OCI-LY7 (cell line): ENCODE measurements at regions not wholly inside any gene's neighbourhood (a gene's known extent, or its start where the extent isn't known, plus 50 kb on each side); places are given as distances from the start of the nearest gene placed in this dataset.

Experiments
- BruUV-seq: library from RNA; stranded (reverse); fragments of 400-500 nt; replicated peaks from 2 replicates; lab custom pipeline; 2021; lab: Mats Ljungman, UMichigan
- CTCF ChIA-PET: fragments of 300-600 bp; sonication (Branson Sonifier 250); formaldehyde crosslinking; loops from one replicate; lab custom pipeline; 2022; ENCODE audit warnings: antibody characterized with exemption; ENCODE audit not compliant: unreplicated experiment; lab: Charles Lee
- POLR2A ChIA-PET: fragments of 300-600 bp; sonication (Branson Sonifier 250); formaldehyde crosslinking; loops from one replicate; lab custom pipeline; 2022; ENCODE audit warnings: antibody characterized with exemption; lab: Charles Lee
- DNase-seq: peaks from one replicate; pipeline ENCODE4 v3.0.0-alpha.2; 2015; ENCODE audit warnings: low spot score
- H2AFZ ChIP-seq: fragments of 200-600 bp; sonication (generic), shearing (Covaris generic); 2 replicates; pipeline ENCODE4 v1.6.1; 2014; ENCODE audit warnings: mild to moderate bottlenecking, antibody characterized with exemption, low read length, moderate library complexity
- H3K27ac ChIP-seq: fragments of 200-600 bp; sonication (generic); 2 replicates; pipeline ENCODE4 v1.5.1; 2014; ENCODE audit warnings: mixed run types, low read depth, mild to moderate bottlenecking, moderate library complexity, low read length, inconsistent platforms; ENCODE audit not compliant: poor library complexity, severe bottlenecking
- H3K36me3 ChIP-seq: fragments of 200-600 bp; sonication (generic); 2 replicates; pipeline ENCODE4 v1.6.1; 2014; ENCODE audit warnings: mild to moderate bottlenecking, antibody characterized with exemption, low read length, moderate library complexity, mixed read lengths; ENCODE audit not compliant: insufficient read depth
- H3K4me1 ChIP-seq: fragments of 200-600 bp; sonication (generic); 2 replicates; pipeline ENCODE4 v1.5.1; 2014; ENCODE audit warnings: mild to moderate bottlenecking, low read length; ENCODE audit not compliant: insufficient read depth, poor library complexity, severe bottlenecking
- H3K4me2 ChIP-seq: fragments of 200-600 bp; sonication (generic); 2 replicates; pipeline ENCODE4 v1.6.1; 2014; ENCODE audit warnings: mild to moderate bottlenecking, low read length
- H3K4me3 ChIP-seq: fragments of 200-600 bp; sonication (generic); 2 replicates; pipeline ENCODE4 v1.5.1; 2014; ENCODE audit warnings: mild to moderate bottlenecking, low read depth, low read length; ENCODE audit not compliant: poor library complexity, severe bottlenecking
- H3K79me2 ChIP-seq: fragments of 200-600 bp; sonication (generic); 2 replicates; pipeline ENCODE4 v1.6.1; 2016; ENCODE audit warnings: low read depth, mild to moderate bottlenecking, low read length, moderate library complexity, mixed read lengths; ENCODE audit not compliant: insufficient read depth
- H3K9me2 ChIP-seq: fragments of 200-600 bp; sonication (generic); 2 replicates; pipeline ENCODE4 v1.6.1; 2016; ENCODE audit warnings: mild to moderate bottlenecking, low read length, mixed read lengths; ENCODE audit not compliant: insufficient read depth
- H3K9me3 ChIP-seq: fragments of 200-600 bp; sonication (generic); 2 replicates; pipeline ENCODE4 v1.6.1; 2014; ENCODE audit warnings: mild to moderate bottlenecking, mixed run types, low read length, mixed read lengths
- H4K20me1 ChIP-seq: fragments of 200-600 bp; sonication (generic); 2 replicates; pipeline ENCODE4 v1.6.1; 2014; ENCODE audit warnings: mild to moderate bottlenecking, antibody characterized with exemption, low read length, moderate library complexity, mixed read lengths; ENCODE audit not compliant: insufficient read depth
- CTCF ChIP-seq: fragments of 200-600 bp; sonication (generic); conservative IDR thresholded peaks from 2 replicates; pipeline ENCODE4 v1.5.1; 2014; ENCODE audit warnings: mild to moderate bottlenecking, antibody characterized with exemption, low read length, moderate library complexity, mixed read lengths
- EZH2phosphoT487 ChIP-seq: fragments of 200-600 bp; sonication (generic); IDR thresholded peaks from 2 replicates; pipeline ENCODE4 v1.6.1; 2018; ENCODE audit warnings: low read depth, borderline replicate concordance, mild to moderate bottlenecking, mixed run types, antibody characterized with exemption, low read length, moderate library complexity, mixed read lengths
- intact Hi-C: fragments of 100-400 bp; cut with micrococcal nuclease; formaldehyde crosslinking; loops from one replicate; pipeline ENCODE4 v1.10.0; 2022; ENCODE audit not compliant: unreplicated experiment

- no TSS peak for BruUV-seq
- H4K20me1 ChIP-seq = no peaks in the 10 kb centered on the region
- no peak for TF ChIP-seq CTCF
- TF ChIP-seq EZH2phosphoT487 = no peak
- no peak for DNase-seq
- H3K4me3 ChIP-seq = no peak overlapping the region
- H3K4me2 ChIP-seq = no peak overlapping the region
- H3K9me3 ChIP-seq = no peaks in the 10 kb centered on the region
- POLR2A ChIA-PET = no interaction called here
- no peaks in the 10 kb centered on the region for H3K4me1 ChIP-seq
- no peaks in the 10 kb centered on the region for H3K9me2 ChIP-seq
- CTCF ChIA-PET = no interaction called here
- intact Hi-C loops = no loop called here
- H3K79me2 ChIP-seq = no peaks in the 10 kb centered on the region
- no peak overlapping the region for H3K27ac ChIP-seq
- H2AFZ ChIP-seq = no peak overlapping the region
- no peaks in the 10 kb centered on the region for H3K36me3 ChIP-seq
Observed at GRCh38 chr11:116507016-116507415, 265.8 kb downstream of the BUD13 start.

DNA sequence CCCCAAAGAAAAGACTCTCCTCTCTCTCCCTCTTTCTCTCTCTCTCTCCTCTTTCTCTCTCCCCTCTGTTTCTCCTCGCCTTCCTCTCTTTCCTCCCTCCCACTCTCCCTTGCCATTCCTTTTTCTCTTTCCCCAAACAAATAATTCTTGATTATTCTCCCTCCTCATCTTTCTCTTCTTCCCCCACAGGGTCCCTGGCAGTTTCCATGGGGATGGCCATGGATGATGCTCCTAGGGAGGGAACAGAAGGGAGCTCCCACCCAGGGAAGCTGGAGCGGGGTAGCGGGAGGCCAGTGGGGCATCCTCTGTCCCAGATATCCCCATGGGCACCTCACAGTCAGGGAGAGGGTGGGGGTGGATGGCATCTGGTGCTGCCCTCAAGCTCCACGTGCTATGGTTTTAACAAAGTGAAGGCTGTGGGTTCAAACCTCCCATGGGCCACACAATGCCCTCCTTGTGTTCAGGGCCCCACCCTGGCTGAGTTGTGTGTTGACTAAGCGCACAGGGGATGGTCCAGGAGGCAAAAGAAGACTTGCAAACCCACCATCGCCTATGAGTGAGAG is 266.4 kb downstream of the BUD13 start:
- Histone ChIP-seq H3K4me2 (no peak overlapping the region), H3K9me3 (no peaks in the 10 kb centered on the region), H3K4me1 (no peaks in the 10 kb centered on the region), H3K4me3 (no peak overlapping the region), H4K20me1 (no peaks in the 10 kb centered on the region), H3K79me2 (no peaks in the 10 kb centered on the region), H3K36me3 (no peaks in the 10 kb centered on the region), H3K9me2 (no peaks in the 10 kb centered on the region), H3K27ac (no peak overlapping the region), H2AFZ (no peak overlapping the region)
- POLR2A ChIA-PET = no interaction called here
- TF ChIP-seq CTCF (no peak), EZH2phosphoT487 (no peak)
- CTCF ChIA-PET = no interaction called here
- no TSS peak for BruUV-seq
- no peak for DNase-seq
- intact Hi-C loops = no loop called here

DNA sequence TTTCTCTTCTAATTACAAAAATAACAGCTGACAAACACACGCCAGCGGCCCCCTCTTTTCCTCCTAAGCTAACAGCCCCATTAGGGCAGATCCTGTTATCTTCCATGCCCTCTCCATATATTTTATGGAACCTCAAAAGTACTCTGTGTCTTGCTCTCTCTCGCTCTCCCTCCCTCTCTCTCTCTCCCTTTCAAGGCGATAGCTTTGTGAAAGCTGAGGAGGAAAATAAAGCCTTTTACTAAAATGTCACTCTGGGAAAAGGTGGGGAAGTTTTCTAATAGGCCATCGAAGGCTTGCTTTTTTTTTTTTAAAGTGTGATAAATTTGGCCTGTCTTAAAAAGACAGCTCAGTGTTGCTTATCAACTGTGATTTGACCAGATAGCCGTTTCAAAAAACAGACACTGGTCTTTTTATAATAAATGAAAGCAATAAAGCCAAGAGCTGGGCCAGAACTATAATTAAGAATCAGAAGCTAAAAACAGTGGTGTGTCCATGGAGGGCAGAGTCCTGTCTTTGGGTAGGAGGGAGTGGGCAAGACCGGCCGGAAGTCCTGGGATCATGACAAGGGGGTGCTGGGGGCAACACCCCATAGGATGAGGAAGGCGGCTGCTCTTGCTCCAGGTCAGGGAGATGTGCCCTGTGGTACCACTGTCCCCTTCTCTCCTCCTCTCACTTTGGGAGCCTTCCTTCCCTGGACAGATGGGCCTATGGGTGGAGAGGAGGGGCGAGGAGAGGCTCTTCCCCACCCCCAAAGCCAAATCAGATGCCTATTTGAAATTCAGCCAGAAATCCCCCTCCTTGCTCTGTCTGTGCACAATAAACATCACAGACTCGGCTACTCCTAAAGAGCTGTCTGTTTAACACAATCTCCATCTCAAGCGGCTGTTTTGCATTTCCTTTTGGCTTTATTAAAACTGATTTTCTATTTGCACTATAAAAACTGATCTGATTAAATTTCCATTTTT is 267.2 kb downstream of the BUD13 start:
- POLR2A ChIA-PET = interaction anchor here (0.5 to 0.6 kb wide), 2 partner anchors 31 to 1036 kb away, joined by 3 to 5 read pairs; no protein-coding TSS in a partner anchor
- H3K4me3 ChIP-seq = no peak overlapping the region
- H3K9me3 ChIP-seq = no peaks in the 10 kb centered on the region
- no peak overlapping the region for H3K4me2 ChIP-seq
- H4K20me1 ChIP-seq = no peaks in the 10 kb centered on the region
- no peaks in the 10 kb centered on the region for H3K79me2 ChIP-seq
- no peaks in the 10 kb centered on the region for H3K4me1 ChIP-seq
- no peak overlapping the region for H2AFZ ChIP-seq
- H3K27ac ChIP-seq = no peak overlapping the region
- BruUV-seq = no TSS peak
- CTCF ChIA-PET = no interaction called here
- intact Hi-C loops = no loop called here
- TF ChIP-seq CTCF = no peak
- TF ChIP-seq EZH2phosphoT487 = no peak
- H3K36me3 ChIP-seq = no peaks in the 10 kb centered on the region
- DNase-seq = no peak
- H3K9me2 ChIP-seq = no peaks in the 10 kb centered on the region
